MCF 10A (cell line): ENCODE measurements at regions not wholly inside any gene's neighbourhood (a gene's known extent, or its start where the extent isn't known, plus 50 kb on each side); places are given as distances from the start of the nearest gene placed in this dataset.

Source experiments
- BruUV-seq: library from RNA; stranded (reverse); fragments of 400-500 nt; replicated peaks from 2 replicates; lab custom pipeline; 2021; lab: Mats Ljungman, UMichigan
- CTCF ChIA-PET: fragments of 300-600 bp; sonication (Branson Sonifier 250); formaldehyde crosslinking; extraction: SDS; loops from one replicate; lab custom pipeline; 2021; ENCODE audit warnings: antibody characterized with exemption, inconsistent platforms; lab: Yijun Ruan, JAX
- POLR2A ChIA-PET: fragments of 300-600, 350-650 bp; sonication (Branson Sonifier 250); formaldehyde crosslinking; extraction: SDS; loops from one replicate; lab custom pipeline; 2020; ENCODE audit warnings: antibody characterized with exemption, inconsistent platforms; lab: Yijun Ruan, JAX
- DNase-seq: peaks from one replicate; pipeline ENCODE4 v3.0.0-alpha.2; 2018; ENCODE audit not compliant: unreplicated experiment
- H3K27ac Mint-ChIP-seq: one replicate; pipeline ENCODE4 v1.8.0; 2022; ENCODE audit warnings: mild to moderate bottlenecking, low read depth, mixed read lengths; ENCODE audit not compliant: unreplicated experiment
- H3K27me3 Mint-ChIP-seq: one replicate; pipeline ENCODE4 v1.8.0; 2022; ENCODE audit warnings: mixed read lengths; ENCODE audit not compliant: insufficient read depth, unreplicated experiment
- H3K36me3 Mint-ChIP-seq: one replicate; pipeline ENCODE4 v1.8.0; 2022; ENCODE audit warnings: mild to moderate bottlenecking, moderate library complexity, mixed read lengths; ENCODE audit not compliant: insufficient read depth, unreplicated experiment
- H3K4me1 Mint-ChIP-seq: one replicate; pipeline ENCODE4 v1.8.0; 2022; ENCODE audit warnings: mixed read lengths; ENCODE audit not compliant: insufficient read depth, unreplicated experiment
- H3K4me3 Mint-ChIP-seq: one replicate; pipeline ENCODE4 v1.8.0; 2022; ENCODE audit warnings: mild to moderate bottlenecking, moderate library complexity, mixed read lengths; ENCODE audit not compliant: unreplicated experiment
- H3K9me3 Mint-ChIP-seq: one replicate; pipeline ENCODE4 v1.8.0; 2022; ENCODE audit warnings: mixed read lengths; ENCODE audit not compliant: unreplicated experiment
- intact Hi-C: fragments of 100-400 bp; cut with micrococcal nuclease; formaldehyde crosslinking; loops from 2 replicates; pipeline ENCODE4 v1.14.1; 2022
- TF ChIP-seq, protein P1 (sequence below): fragments of 200-600 bp; IDR thresholded peaks from one replicate; pipeline ENCODE4 v1.8.0; 2022; ENCODE audit warnings: antibody characterized with exemption, mild to moderate bottlenecking; ENCODE audit not compliant: unreplicated experiment

DNA sequence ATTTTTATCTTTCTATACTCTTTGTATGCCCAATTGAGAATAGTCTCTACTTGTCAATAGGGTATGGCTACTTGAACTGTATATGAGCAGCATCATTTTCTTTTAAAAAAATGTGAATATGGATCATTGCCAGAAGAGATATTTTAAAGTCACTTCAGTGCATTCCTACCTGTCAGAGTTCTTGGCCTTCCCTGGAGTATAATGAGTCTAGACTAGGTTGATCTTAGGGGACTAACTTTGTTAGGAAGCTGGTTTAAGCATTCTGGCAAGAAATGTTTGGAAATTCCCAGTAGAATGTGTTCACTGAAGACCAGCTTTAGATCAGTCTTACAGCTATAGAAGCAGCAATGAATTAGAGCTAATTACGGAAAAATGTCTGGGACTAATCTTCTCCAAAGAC lies 178.2 kb downstream of the FAT4 start:
- Mint-ChIP-seq H3K9me3 (no peaks in the 10 kb centered on the region), H3K27ac (no peak overlapping the region), H3K4me1 (no peaks in the 10 kb centered on the region), H3K36me3 (peaks cover 10% of the 10 kb centered on the region), H3K4me3 (no peak overlapping the region), H3K27me3 (no peaks in the 10 kb centered on the region)
- TF ChIP-seq, protein P1, sequence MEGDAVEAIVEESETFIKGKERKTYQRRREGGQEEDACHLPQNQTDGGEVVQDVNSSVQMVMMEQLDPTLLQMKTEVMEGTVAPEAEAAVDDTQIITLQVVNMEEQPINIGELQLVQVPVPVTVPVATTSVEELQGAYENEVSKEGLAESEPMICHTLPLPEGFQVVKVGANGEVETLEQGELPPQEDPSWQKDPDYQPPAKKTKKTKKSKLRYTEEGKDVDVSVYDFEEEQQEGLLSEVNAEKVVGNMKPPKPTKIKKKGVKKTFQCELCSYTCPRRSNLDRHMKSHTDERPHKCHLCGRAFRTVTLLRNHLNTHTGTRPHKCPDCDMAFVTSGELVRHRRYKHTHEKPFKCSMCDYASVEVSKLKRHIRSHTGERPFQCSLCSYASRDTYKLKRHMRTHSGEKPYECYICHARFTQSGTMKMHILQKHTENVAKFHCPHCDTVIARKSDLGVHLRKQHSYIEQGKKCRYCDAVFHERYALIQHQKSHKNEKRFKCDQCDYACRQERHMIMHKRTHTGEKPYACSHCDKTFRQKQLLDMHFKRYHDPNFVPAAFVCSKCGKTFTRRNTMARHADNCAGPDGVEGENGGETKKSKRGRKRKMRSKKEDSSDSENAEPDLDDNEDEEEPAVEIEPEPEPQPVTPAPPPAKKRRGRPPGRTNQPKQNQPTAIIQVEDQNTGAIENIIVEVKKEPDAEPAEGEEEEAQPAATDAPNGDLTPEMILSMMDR: no peak
- intact Hi-C loops: no loop called here
- CTCF ChIA-PET: interaction anchor here (1.0 kb wide), 1 partner anchor 11 kb away, joined by 4 read pairs; no protein-coding TSS in a partner anchor
- DNase-seq: no peak
- POLR2A ChIA-PET: no interaction called here
- BruUV-seq: no TSS peak

- BruUV-seq: no TSS peak
- H3K4me1 Mint-ChIP-seq: no peaks in the 10 kb centered on the region
- no peak for DNase-seq
- no peak overlapping the region for H3K4me3 Mint-ChIP-seq
- no peaks in the 10 kb centered on the region for H3K36me3 Mint-ChIP-seq
- POLR2A ChIA-PET: interaction anchor here (1.0 kb wide), 1 partner anchor 12 kb away, joined by 3 read pairs; no protein-coding TSS in a partner anchor
- TF ChIP-seq, protein P1: no peak
- H3K9me3 Mint-ChIP-seq: no peaks in the 10 kb centered on the region
- no peak overlapping the region for H3K27ac Mint-ChIP-seq
- no peaks in the 10 kb centered on the region for H3K27me3 Mint-ChIP-seq
- CTCF ChIA-PET: interaction anchor here (0.6 kb wide), 2 partner anchors 38 to 607 kb away, joined by 3 to 4 read pairs; no protein-coding TSS in a partner anchor
- intact Hi-C loops: no loop called here
Observed at GRCh38 chr4:125497861-125498260, 183.1 kb downstream of the FAT4 start.

- Mint-ChIP-seq H3K9me3 (no peaks in the 10 kb centered on the region), H3K27me3 (no peaks in the 10 kb centered on the region), H3K4me1 (no peaks in the 10 kb centered on the region), H3K36me3 (no peaks in the 10 kb centered on the region), H3K4me3 (no peak overlapping the region), H3K27ac (no peak overlapping the region)
- TF ChIP-seq, protein P1: no peak
- no TSS peak for BruUV-seq
- ChIA-PET POLR2A (no interaction called here), CTCF (no interaction called here)
- intact Hi-C loops: no loop called here
- no peak for DNase-seq
Observed at GRCh38 chr4:125498981-125499380, 184.2 kb downstream of the FAT4 start.

DNA sequence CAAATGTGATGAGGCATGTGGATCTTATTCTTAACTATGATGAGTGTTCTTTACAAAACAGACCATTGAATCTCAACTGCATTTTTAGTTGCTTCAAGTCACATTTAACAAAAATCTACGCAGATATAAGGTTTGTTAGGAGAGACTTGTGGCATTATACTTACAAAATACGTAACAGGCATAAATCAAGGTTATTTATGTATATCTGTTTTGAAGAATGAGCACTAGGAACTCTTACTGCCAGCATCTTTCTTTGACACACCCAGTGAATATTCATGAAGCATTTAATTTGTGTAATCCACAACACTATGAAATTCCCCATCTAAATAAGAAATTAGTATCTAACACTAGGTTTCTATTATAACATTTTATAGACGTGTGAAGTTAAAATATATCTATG lies 186.3 kb downstream of the FAT4 start:
- no TSS peak for BruUV-seq
- Mint-ChIP-seq H3K4me1 (no peaks in the 10 kb centered on the region), H3K27me3 (no peaks in the 10 kb centered on the region), H3K4me3 (no peak overlapping the region), H3K36me3 (no peaks in the 10 kb centered on the region), H3K27ac (no peak overlapping the region), H3K9me3 (no peaks in the 10 kb centered on the region)
- ChIA-PET POLR2A (no interaction called here), CTCF (no interaction called here)
- no peak for DNase-seq
- TF ChIP-seq, protein P1: no peak
- intact Hi-C loops: no loop called here
